K562 (cell line): ENCODE measurements at regions not wholly inside any gene's neighbourhood (a gene's known extent, or its start where the extent isn't known, plus 50 kb on each side); places are given as distances from the start of the nearest gene placed in this dataset.

Source experiments
- ATAC-seq: fragments of 200-7000 bp; cut with Tn5 transposase; 3 replicates; pipeline ENCODE4 v1.9.1; 2020; ENCODE audit warnings: moderate library complexity
- BruUV-seq: library from RNA; stranded (reverse); fragments of 400-500 nt; replicated peaks from 2 replicates; lab custom pipeline; 2021; lab: Mats Ljungman, UMichigan
- CTCF ChIA-PET: fragments of 300-600 bp; formaldehyde crosslinking; extraction: SDS; loops from one replicate; lab custom pipeline; 2021; ENCODE audit warnings: low intra/inter-chr PET ratio; lab: Yijun Ruan, JAX
- POLR2A ChIA-PET: fragments of 300-600, 350-650 bp; sonication (Branson Sonifier 250); formaldehyde crosslinking; extraction: SDS; loops from one replicate; lab custom pipeline; 2021; ENCODE audit warnings: antibody characterized with exemption, inconsistent platforms; lab: Yijun Ruan, JAX
- DNase-seq, 4 experiments: peaks; one replicate each; pipeline versions ENCODE4 v3.0.0 to v3.0.0-alpha.2; 2011 to 2018; ENCODE audit warnings: low spot score in 3 of 4, mixed read lengths in 3 of 4; ENCODE audit errors: extremely low read depth in 1 of 4
- FAIRE-seq: peaks from 2 replicates; lab custom pipeline; 2011; peaks lifted over from hg19 to GRCh38; lab: Jason Lieb, UNC
- H2AFZ ChIP-seq: 2 replicates; pipeline ENCODE4 v1.6.0; 2011; ENCODE audit warnings: low read depth, low read length, control low read depth, inconsistent platforms
- H3K27ac ChIP-seq: fragments of 200-600 bp; 3 replicates; pipeline ENCODE4 v1.8.0; 2011; ENCODE audit warnings: low read depth, mild to moderate bottlenecking, control low read depth, inconsistent platforms, low read length, moderate library complexity, mixed read lengths; ENCODE audit errors: extremely low read depth
- H3K27me3 ChIP-seq, 2 experiments: fragments of 300-600 bp in 1 of 2; 2 replicates in 1 of 2; 3 replicates in 1 of 2; pipeline versions ENCODE4 v1.6.0 to v1.8.0; 2011; ENCODE audit warnings: inconsistent platforms in 2 of 2, low read length in 2 of 2, mild to moderate bottlenecking in 1 of 2, mixed read lengths in 1 of 2, moderate library complexity in 1 of 2; ENCODE audit not compliant: control insufficient read depth in 2 of 2, insufficient read depth in 2 of 2
- H3K36me3 ChIP-seq: fragments of 300-600 bp; 3 replicates; pipeline ENCODE4 v1.8.0; 2011; ENCODE audit warnings: mild to moderate bottlenecking, low read length, inconsistent platforms; ENCODE audit not compliant: control insufficient read depth, insufficient read depth
- H3K4me1 ChIP-seq, 2 experiments: fragments of 200-600 bp in 1 of 2; replicated peaks in 1 of 2; 2 replicates in 1 of 2; 3 replicates in 1 of 2; pipeline versions ENCODE4 v1.5.1 to v1.8.0; 2011; ENCODE audit warnings: inconsistent platforms in 2 of 2, low read length in 2 of 2, mild to moderate bottlenecking in 1 of 2, mixed read lengths in 1 of 2, moderate library complexity in 1 of 2; ENCODE audit not compliant: control insufficient read depth in 2 of 2, insufficient read depth in 2 of 2
- H3K4me2 ChIP-seq: 2 replicates; pipeline ENCODE4 v1.6.1; 2011; ENCODE audit warnings: low read length, control low read depth, inconsistent platforms, mixed read lengths; ENCODE audit not compliant: insufficient read depth
- H3K4me3 ChIP-seq: fragments of 200-600 bp; sonication (generic), shearing (Covaris generic); 2 replicates; pipeline ENCODE4 v1.5.1; 2016; ENCODE audit warnings: control low read depth, inconsistent platforms
- H3K79me2 ChIP-seq: fragments of 200-600 bp; 3 replicates; pipeline ENCODE4 v1.8.0; 2011; ENCODE audit warnings: low read length, inconsistent platforms; ENCODE audit not compliant: control insufficient read depth, insufficient read depth
- H3K9ac ChIP-seq, 2 experiments: 2 replicates each; pipeline versions ENCODE4 v1.6.0 to v1.6.1; 2011; ENCODE audit warnings: low read depth in 2 of 2, low read length in 2 of 2, control low read depth in 1 of 2, inconsistent platforms in 1 of 2, mild to moderate bottlenecking in 1 of 2, mixed read lengths in 1 of 2; ENCODE audit not compliant: insufficient read depth in 1 of 2
- H3K9me1 ChIP-seq: one replicate; pipeline ENCODE4 v1.6.0; 2011; ENCODE audit warnings: inconsistent platforms, mild to moderate bottlenecking, low read length, moderate library complexity; ENCODE audit not compliant: control insufficient read depth, insufficient read depth
- H3K9me3 ChIP-seq: replicated peaks from 2 replicates; pipeline ENCODE4 v1.5.1; 2011; ENCODE audit warnings: low read depth, low read length, inconsistent platforms; ENCODE audit not compliant: control insufficient read depth, insufficient read depth
- H4K20me1 ChIP-seq: replicated peaks from 2 replicates; pipeline ENCODE4 v1.6.1; 2011; ENCODE audit warnings: low read length, inconsistent platforms, mixed read lengths; ENCODE audit not compliant: control insufficient read depth, insufficient read depth
- GABPA ChIP-seq: fragments of 200-800 bp; sonication (Bioruptor generic); conservative IDR thresholded peaks from 2 replicates; pipeline ENCODE4 v1.6.1; 2016; ENCODE audit warnings: low read depth, missing genetic modification characterization, missing compliant biosample characterization
- MNT ChIP-seq, 2 experiments: fragments of 450-650 bp; conservative IDR thresholded peaks; 2 replicates each; pipeline ENCODE4 v1.6.1; 2017; ENCODE audit warnings: mild to moderate bottlenecking in 2 of 2, moderate library complexity in 2 of 2
- TFE3 ChIP-seq: fragments of 450-650 bp; formaldehyde crosslinking; IDR thresholded peaks from 2 replicates; pipeline ENCODE4 v1.4.0; 2020; ENCODE audit warnings: mild to moderate bottlenecking, mixed read lengths
- ZC3H8 ChIP-seq: fragments of 450-650 bp; IDR thresholded peaks from 2 replicates; pipeline ENCODE4 v1.6.1; 2017
- in situ Hi-C: fragments of 300-500 bp; cut with MboI; formaldehyde crosslinking; loops from 4 replicates; pipeline ENCODE4 v1.15.0; 2018; ENCODE audit warnings: inconsistent platforms, mixed read lengths
- intact Hi-C: fragments of 100-400 bp; cut with micrococcal nuclease; formaldehyde crosslinking; loops from 2 replicates; pipeline ENCODE4 v1.14.2; 2022

DNA sequence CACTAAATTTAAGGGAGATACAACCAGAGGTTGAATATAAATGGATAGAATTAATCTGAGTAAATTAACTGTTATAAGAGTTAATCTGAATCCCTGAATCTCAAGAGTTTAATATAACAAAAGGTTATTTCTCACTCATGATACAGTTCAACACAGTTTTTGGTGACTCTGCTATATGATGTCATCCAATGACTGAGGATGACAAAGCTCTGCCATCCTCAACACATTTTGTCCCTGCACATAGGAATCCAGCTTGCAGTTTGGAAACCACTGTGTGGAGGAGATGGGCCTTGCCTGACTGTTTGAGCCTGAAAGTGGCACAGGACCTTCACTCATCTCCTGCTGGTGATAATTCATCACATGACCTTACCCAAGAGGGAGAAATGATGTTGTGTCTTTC lies 121.0 kb upstream of the MPPED2 start:
- FAIRE-seq: no peak

More for the DNA sequence above, 121.0 kb upstream of the MPPED2 start:
- CTCF ChIA-PET: no interaction called here
- Histone ChIP-seq H3K36me3 (no peaks in the 10 kb centered on the region), H3K4me3 (no peak overlapping the region), H3K27ac (no peak overlapping the region), H3K4me1 (no peaks in the 10 kb centered on the region), H2AFZ (no peak overlapping the region), H3K9ac (no peak overlapping the region), H3K79me2 (no peaks in the 10 kb centered on the region), H3K4me2 (no peak overlapping the region), H4K20me1 (no peaks in the 10 kb centered on the region), H3K27me3 (no peaks in the 10 kb centered on the region)
- DNase-seq: no peak
- in situ Hi-C loops: no loop called here
- TF ChIP-seq GABPA (no peak), ZC3H8 (no peak), TFE3 (CRISPR knock-in tag) (no peak), MNT (conservative IDR thresholded peaks at IDR 0.05) (no peak)
- TF ChIP-seq, all 486 proteins: peak for 0
- ATAC-seq: no peak
- intact Hi-C loops: no loop called here
- Histone ChIP-seq H3K9me3 (no peaks in the 10 kb centered on the region), H3K9me1 (no peaks in the 10 kb centered on the region)
- BruUV-seq: no TSS peak
- POLR2A ChIA-PET: no interaction called here
